ENCODE measurements at regions not wholly inside any gene's neighbourhood (a gene's known extent, or its start where the extent isn't known, plus 50 kb on each side); places are given as distances from the start of the nearest gene placed in this dataset.
A peak's percentile ranks its signal among the peaks of the same experiment; 100 is the strongest.

DNA sequence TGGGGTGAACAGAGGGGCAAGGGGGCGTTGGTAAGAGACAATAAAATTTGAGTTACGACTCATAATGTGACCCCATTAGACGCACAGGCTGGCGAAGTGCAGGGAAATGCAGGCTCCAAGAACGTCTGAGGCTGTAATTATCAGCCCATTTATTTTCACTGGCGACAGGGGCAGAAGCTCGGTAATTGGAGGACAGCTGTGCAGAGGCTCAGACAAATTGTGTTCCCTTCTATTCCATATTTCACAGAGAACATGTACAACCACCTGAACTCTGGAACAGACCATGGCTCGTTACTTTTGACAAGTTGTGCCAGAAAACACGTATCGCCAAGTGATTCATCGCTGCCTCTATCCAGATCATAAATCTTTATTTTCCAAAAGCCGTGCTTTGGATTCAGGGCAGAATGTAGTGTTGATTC is 137.3 kb upstream of the FRMD4A start:
- DNase-seq (ENCODE audit: low read depth) = no peak

DNA sequence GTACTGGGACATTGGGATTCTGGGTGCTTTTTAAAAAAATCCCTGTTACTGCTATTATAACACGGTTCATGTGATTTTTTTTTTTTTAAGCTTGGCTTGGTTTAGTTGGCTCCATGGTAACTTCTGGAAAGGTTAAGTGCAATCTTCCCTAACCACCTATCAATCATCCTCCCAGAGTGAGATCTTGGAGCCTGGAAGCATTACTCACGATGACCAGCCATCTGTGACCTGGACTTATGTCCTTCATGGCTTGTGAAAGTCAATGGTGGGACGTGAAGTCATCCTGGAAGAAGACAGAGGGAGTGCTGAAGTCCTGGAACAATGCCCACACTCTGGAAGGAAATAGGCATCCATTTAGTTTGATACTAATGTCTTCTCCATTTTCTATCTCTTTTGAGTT is 135.5 kb upstream of the FRMD4A start:
- DNase-seq (ENCODE audit: low read depth) = peak; percentile 89

DNA sequence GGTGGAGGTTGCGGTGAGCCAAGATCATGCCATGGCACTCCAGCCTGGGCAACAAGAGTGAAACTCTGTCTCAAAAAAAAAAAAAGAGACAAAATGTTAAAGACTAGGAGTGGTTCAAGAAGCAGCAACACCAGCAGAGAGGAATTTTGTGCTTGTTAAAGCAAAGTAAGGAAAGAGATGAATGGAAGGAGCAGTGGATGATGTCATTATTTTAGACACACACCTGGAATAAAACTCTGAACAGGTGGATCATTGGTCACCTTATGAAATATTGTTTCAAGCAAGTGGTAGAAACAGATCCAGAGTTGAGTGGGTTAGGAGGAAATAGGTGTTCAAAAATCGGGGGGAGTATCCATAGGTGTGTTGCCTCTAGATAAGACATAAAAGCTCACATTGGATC is 129.7 kb upstream of the FRMD4A start:
- DNase-seq (ENCODE audit: low read depth) = no peak

DNA sequence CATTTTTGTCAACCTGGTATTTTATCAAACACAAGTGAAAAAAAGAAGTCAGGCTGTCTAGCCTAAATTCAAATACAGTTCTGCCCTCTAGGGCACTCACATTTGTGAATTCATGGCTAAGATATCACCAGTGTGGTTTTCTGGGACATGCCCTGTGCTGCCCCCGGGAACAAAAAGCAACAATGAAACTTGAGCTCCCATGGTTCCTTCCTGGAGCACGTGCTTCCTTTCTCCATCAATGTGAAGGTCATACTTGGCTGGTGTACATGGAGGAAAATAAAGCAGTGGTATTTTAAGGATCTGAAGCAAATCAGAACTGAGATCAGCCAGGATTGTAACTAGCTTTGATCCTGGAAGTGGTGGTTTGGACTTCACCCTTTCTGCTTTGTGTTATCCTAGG is 128.9 kb upstream of the FRMD4A start:
- DNase-seq (ENCODE audit: low read depth) = peak; percentile 74

DNA sequence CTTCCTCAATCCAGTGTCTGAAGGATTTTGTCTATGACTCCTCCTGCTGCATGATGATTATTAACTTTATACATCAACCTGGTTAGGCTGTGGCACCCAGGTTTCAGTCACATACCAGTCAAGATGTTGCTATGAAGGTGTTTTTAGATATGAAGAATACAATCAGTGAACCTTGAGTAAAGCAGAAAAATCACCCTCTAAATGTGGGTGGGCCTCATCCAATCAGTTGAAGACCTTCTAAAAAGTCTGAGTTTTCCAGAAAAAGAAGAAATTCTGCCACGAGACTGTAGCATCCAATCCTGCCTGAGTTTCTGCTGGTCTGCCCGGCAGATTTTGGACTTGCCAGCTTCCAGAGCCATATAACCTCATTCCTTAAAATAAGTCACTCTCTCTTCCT is 126.1 kb upstream of the FRMD4A start:
- DNase-seq (ENCODE audit: low read depth) = no peak

DNA sequence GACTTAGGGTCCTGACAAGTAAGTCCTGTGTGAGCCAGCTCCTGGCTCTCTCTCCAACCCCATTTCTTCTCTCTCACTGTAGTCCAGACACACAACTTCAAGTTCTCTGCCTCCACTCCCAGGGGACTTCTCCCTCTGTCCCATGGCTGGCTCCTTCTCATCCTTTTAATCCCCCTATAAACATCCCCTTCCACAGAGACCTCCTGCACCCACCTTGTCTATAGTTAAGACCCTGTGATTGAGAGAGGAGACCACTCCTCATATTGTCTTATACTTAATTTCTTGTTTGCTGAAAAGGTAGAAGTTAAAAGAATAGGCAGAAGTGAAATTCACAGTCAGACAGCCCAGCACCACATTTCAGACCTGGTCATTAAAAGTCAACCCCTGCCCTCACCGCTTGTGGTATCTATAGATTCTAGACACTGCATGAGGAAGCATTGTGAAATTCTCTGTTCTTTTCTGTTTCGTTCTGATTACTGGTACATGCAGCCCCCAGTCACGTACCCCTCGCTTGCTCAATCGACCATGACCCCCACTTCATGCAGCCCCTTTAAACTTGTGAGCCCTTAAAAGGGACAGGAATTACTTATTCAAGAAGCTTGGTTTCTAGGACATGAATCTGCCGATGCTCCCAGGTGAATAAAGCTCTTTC is 125.6 kb upstream of the FRMD4A start:
- no peak for DNase-seq (ENCODE audit: low read depth)

DNA sequence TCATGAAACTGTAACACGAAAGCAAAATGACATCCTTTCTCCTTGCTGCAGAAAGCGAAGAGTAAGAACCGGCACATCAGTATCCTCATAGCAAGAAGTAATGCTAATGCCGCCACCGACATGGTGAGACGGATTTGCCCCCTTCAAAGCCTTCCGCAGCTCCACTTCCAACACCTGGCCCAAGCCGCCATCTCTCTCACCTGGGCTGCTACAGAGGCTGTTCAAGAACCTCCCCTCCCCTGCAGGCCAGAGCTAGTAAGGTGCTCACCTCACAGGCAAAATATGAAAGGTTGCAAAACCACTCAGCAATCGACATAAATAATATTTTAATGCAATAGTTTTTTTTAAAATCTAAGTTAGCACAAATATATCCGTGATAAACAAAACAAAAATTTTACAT is 123.9 kb upstream of the FRMD4A start:
- no peak for DNase-seq (ENCODE audit: low read depth)

DNA sequence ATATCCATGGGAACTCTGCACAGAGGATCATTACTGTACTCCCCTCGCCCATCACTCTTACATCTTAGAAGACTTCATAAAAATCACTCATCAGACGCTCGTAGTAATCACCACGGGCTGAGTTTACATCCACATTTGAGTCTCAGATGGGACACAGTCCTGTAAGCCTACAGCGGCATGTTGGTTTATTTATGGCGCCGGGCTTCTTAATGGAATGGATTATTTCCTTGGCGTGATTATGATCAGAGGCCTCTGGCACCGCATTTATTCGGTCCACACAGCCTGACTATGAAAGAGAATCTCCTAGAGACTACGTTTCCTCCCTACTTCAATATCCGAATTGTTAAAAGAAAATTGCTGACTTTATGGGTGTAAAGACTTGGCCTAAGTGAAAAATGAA is 123.5 kb upstream of the FRMD4A start:
- DNase-seq (ENCODE audit: low read depth) = no peak

DNA sequence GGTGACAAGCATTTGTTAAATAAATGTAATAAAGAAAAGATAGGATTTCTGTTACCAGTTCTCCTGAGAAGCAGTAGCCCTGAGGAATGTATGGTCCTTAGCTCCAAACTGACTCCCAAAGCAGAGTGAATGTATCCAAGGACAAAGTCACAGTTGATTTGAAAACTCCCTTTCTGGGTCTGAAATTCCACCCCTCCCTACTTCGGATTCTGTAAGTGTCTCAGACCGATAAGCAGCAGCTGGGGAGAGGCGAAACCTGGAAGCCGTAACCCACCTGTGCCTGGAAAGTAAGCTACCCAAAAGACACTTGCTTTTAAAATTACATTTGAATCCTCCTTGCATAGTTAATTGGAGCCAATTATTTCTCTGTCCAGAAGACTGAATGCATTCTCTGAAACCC is 122.9 kb upstream of the FRMD4A start:
- no peak for DNase-seq (ENCODE audit: low read depth)

DNA sequence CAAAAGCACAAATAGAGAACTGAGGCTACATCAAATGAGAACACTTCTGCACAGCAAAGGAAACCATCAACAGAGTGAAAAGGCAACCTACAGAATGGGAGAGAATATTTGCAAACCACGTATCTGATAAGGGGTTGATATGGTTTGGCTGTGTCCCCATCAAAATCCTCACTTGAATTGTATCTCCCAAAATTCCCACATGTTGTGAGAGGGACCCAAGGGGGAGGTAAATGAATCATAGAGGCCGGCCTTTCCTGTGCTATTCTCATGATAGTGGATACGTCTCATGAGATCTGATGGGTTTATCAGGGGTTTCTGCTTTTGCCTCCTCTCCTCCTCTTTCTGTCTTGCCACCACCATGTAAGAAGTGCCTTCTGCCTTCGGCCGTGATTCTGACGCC is 120.6 kb upstream of the FRMD4A start:
- DNase-seq (ENCODE audit: low read depth) = no peak

DNA sequence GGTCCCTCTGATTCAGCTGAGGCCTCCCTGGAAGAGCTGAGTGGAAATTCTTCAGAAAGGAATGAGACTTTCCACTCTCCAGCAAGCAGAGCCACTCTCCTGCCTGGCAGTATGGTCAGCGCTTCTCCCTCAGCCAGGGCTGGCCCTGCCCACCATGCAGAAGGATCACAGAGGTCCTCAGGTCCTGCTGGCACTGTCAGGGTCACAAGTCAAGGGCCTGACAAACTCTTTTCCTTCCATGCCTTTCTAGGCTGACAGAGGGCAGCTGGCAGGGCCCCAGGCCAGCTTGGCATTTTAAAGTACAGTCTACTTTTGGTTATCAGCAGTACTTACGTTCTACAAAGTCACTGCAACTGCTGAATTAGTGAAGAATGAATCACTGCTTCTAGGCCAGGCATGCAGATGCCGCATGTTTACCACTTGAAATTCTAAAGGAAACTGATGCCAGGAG is 119.3 kb upstream of the FRMD4A start:
- peak; percentile 61 for DNase-seq (ENCODE audit: low read depth)

DNA sequence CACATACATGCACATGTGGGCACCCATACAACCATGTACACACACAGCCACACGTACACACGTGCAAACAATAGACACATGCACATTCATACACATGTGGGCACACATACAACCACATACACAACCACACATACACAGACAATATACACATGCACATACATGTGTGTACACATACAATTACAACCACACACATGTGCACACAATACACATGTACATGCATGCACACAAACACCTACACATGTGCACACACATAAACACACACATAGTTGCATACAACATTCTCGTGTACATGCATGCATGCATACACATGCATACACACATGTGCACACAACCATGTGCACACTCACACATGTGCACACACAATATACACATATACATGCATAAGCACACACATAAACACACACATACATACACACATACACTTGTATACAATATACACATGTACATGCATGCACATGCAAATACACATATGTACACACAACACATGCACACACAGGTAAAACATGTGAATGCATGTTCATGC is 118.6 kb upstream of the FRMD4A start:
- no peak for DNase-seq (ENCODE audit: low read depth)

DNA sequence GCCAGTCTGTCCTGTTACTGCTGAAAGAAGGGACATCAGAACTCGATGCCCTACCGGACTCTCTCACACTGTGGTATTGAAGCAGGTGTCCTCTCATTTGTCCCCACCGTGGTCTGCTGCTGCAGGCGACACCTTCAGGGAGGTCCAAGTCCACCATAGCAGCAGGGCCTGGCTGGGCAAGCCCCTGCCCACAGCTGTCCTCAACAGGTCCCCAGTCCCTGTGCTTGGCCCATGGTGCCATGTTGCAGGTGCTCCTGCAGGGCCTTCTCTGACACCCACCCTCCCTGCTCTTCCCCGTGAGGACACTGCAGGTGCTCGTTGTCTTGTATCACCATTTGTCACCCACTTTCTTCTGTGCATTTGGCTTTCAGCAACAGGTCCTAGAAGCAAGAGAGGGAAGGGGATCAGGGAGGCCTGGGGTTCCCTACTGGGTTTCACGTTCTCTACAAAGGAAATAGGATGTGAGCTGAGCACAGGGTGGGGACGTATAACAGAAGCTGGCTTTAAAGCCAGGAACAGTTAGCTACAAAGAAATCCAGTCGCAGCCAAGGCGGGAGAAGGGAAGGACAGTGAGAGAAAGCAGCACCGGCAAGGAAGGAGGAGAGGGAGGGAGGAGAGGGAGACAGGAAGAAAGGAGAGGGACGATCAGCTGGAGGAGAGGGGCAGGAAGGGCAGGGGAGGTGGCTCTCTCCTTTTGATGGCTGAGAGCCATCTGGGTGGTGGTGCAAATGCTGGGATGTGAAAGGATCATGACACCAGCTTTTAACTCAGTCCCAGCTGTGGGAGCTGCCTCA is 117.7 kb upstream of the FRMD4A start:
- DNase-seq (ENCODE audit: low read depth) = no peak

DNA sequence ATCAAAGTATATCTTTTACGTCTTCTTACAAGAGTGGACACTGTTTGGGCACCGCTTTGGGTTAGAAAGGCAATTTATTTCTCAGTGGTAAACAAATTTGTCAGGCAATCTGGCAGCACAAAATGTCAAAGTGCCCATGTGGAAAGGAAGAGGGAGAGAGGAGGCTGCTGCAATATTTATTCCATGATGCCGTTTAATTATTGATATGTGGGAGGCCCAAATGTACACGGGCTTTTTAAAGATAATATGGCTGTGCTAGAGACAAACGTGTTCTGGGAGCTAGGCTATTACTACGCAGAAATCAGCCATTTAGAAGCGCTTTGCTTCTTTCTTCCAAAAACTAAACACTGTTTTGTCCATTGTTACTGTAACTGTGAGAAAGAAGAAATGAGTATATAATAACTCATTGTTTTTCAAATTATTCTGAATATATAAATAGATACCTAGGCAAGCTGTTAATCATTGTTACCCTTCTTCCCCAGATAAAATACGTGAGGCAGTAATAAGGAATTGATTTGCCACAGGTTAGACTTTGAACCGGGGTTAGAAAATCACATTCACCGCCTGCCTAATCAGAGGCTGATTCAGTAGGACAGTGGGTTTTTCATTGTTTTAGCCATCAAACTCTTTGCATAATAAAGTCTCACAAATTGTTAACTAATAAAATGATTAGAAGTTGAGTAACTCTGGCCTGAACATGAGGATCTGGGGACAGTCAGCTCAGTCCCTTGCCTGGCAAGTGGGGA is 116.5 kb upstream of the FRMD4A start:
- DNase-seq (ENCODE audit: low read depth) = no peak

DNA sequence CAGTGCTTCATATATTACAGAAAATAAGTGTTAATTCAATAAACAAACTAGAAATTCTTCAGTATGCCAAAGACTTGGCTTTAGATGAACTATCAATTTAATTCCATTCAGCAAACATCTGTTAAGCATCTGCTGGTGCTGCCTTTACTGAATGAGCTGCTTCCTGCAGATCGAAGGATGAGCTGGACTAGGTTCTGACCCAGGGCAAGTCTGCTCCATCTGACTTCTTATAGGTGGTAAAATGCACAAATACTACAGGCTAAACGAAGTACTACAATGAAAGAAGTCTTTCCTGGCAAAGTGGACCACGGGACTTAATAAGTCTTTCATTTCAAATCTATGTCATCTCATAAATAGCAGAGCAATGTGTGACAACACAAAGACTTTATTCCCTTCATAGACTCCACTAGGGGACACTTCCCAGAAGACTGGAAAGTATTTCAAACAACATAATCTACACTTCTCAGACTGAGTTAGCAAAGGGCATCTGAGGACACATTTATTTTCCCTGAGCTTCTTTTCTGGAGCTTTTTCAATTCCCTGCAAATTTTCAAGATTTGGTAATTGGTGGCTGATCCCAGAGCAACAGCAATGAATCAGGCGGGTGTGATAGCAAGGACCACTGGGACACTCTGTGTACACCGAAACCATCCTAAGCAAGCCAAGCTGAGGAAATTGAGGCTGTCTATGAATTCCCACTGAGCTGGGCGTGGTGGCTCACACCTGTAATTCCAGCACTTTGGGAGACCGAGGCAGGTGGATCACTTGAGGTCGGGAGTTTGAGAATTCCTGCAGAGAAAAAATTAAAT is 108.9 kb upstream of the FRMD4A start:
- peak; percentile 21 for DNase-seq (ENCODE audit: low read depth)

DNA sequence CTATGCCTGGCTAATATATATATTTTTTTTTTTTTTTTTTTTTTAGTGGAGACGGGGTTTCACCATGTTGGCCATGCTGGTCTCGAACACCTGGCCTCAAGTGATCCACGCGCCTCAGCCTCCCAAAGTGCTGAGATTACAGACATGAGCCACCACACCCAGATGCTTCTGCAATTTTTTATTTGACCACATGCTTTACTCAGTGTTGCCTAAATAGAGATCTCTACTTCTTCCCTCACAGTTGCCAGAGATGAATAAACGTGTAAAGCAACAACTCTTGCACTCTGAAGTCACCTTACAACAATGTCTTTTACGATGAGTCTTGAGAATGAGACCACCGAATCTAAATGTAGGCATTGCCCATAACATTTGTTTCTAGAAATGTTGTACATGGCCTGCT is 107.9 kb upstream of the FRMD4A start:
- DNase-seq (ENCODE audit: low read depth) = peak; percentile 56

DNA sequence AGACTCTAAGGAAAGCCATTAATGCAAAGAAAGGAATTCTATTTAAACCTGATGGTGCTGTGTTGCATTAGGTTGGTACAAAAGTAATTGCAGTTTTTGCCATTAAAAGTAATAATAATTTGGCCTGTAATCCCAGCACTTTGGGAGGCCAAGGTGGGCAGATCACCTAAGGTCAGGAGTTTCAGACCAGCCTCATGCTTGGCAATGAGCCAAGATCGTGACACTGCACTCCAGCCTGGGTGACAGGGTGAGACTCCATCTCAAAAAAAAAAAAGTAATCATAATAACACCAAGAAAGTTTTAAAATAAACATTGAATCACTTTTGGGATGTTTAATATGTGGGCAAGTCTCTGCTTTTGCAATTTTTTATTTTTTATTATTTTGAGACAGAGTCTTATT is 107.3 kb upstream of the FRMD4A start:
- DNase-seq (ENCODE audit: low read depth) = no peak

DNA sequence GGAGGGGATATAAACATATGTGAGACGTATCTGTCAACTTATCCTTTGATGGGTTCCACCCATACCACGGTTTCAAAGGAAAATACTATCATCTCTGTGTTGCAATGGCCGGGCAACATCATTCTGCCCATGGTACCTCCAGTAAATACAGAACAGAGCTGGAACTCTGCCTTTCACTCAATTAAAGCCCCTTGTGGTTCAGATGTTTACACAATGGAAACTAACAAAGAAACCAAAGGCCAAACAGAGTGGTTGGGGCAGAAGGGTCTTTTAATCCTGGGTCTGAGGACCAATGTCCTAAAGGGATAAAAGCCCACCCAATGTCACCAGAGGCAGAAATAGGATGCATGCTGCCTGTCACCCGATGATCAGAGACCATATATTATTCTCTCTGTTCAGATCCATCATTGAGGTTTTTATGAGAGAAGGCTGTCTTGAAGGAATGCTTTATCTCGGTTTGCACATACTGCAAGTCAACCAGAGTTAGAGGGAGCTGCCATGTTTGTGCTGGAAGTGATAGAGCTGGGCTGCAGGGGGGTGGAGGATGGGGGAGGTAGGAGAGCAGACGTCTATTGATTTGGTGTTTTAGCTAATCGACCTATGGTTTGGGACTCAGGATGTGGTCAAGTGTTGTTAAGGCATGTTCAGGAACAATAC is 105.4 kb upstream of the FRMD4A start:
- no peak for DNase-seq (ENCODE audit: low read depth)

DNA sequence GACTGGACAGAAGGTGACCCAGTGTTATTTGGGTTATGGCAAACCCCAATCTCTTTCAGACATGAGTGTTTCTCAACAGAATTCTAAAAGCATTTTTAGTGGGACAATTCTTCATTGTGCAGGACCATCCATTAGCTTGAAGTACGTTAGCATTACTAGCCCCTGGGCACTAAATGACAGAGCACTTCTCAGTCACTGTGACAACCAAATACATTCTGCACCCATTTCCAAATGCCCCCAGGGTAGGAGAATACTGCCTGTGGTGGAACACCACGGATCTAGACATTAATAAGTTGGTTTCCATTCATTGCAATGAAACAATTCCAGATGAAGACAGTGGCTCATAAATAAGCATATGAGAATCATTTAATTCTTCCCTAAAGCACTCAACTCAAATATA is 102.4 kb upstream of the FRMD4A start:
- no peak for DNase-seq (ENCODE audit: low read depth)

DNA sequence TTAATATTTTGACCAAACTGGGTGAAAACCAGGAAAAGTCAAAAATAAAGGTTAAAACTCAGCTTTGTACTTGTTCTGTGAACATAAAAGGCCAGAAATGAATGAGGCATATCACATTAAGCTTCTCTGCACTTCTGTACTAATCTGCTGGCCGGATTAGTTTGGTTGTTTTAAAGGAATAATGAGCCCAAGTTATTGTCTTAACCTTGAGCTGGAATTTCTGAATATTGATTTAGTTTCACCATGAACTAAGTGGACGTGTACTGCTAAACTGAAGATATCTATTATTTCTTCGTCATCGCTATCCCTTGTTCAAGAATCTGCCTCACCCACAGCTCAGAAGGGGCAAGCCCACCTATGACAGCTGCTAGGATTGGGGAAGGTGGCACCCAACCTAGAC is 101.1 kb upstream of the FRMD4A start:
- no peak for DNase-seq (ENCODE audit: low read depth)

All from myocyte (in vitro differentiated cells).